Loucy (cell line): ENCODE measurements at regions not wholly inside any gene's neighbourhood (a gene's known extent, or its start where the extent isn't known, plus 50 kb on each side); places are given as distances from the start of the nearest gene placed in this dataset.

Experiments
- EZH2phosphoT487 ChIP-seq: fragments of 200-600 bp; IDR thresholded peaks from 2 replicates; pipeline ENCODE4 v1.6.1; 2018; ENCODE audit warnings: antibody characterized with exemption, mild to moderate bottlenecking, moderate library complexity, borderline replicate concordance
- TF ChIP-seq, protein P1 (sequence below): fragments of 200-600 bp; sonication (generic); conservative IDR thresholded peaks from 2 replicates; pipeline ENCODE4 v1.5.1; 2014; ENCODE audit warnings: mild to moderate bottlenecking, antibody characterized with exemption, low read length

DNA sequence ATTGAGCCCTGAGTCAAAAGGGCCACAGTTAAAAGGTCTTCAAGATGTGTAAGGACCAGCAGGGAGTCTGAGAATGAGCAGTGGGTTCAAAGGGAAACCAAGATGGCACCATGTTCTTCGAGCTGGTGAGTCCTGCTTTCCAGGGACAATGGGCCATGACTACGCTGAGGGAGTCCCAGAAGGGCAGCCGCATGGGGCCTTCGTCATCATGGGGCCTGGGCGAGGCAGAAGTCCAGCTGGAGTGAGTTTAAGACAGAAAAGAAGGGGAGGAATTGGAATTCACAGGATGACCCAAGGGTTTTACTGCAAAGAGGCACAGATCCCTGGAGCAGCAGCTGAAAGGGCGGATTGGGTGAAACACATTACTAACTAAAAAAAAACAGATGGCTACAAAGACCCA lies 340.8 kb upstream of the MYT1L start:
- TF ChIP-seq, protein P1, sequence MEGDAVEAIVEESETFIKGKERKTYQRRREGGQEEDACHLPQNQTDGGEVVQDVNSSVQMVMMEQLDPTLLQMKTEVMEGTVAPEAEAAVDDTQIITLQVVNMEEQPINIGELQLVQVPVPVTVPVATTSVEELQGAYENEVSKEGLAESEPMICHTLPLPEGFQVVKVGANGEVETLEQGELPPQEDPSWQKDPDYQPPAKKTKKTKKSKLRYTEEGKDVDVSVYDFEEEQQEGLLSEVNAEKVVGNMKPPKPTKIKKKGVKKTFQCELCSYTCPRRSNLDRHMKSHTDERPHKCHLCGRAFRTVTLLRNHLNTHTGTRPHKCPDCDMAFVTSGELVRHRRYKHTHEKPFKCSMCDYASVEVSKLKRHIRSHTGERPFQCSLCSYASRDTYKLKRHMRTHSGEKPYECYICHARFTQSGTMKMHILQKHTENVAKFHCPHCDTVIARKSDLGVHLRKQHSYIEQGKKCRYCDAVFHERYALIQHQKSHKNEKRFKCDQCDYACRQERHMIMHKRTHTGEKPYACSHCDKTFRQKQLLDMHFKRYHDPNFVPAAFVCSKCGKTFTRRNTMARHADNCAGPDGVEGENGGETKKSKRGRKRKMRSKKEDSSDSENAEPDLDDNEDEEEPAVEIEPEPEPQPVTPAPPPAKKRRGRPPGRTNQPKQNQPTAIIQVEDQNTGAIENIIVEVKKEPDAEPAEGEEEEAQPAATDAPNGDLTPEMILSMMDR = no peak
- no peak for TF ChIP-seq EZH2phosphoT487
